Panc1 (cell line): ENCODE measurements at regions not wholly inside any gene's neighbourhood (a gene's known extent, or its start where the extent isn't known, plus 50 kb on each side); places are given as distances from the start of the nearest gene placed in this dataset.
"Not testable (repeated sequence)": the region's sequence is repeated elsewhere in the genome, so short reads cannot be mapped to it uniquely, and the experiment has no call there.

Source experiments
- ATAC-seq: fragments of 200-7000 bp; cut with Tn5 transposase; 2 replicates; pipeline ENCODE4 v1.9.1; 2020; ENCODE audit warnings: mild to moderate bottlenecking, moderate library complexity
- BruUV-seq: library from RNA; stranded (reverse); fragments of 400-500 nt; replicated peaks from 2 replicates; lab custom pipeline; 2021; lab: Mats Ljungman, UMichigan
- CTCF ChIA-PET: fragments of 300-600 bp; sonication (Branson Sonifier 250); formaldehyde crosslinking; loops from one replicate; lab custom pipeline; 2022; ENCODE audit warnings: antibody characterized with exemption; lab: Charles Lee
- POLR2A ChIA-PET: fragments of 300-600 bp; sonication (Branson Sonifier 250); formaldehyde crosslinking; loops from one replicate; lab custom pipeline; 2022; ENCODE audit warnings: antibody characterized with exemption; lab: Charles Lee
- DNase-seq: peaks from one replicate; pipeline ENCODE4 v3.0.0-alpha.2; 2010; ENCODE audit warnings: low read depth, low spot score
- H3K27ac ChIP-seq: 2 replicates; pipeline ENCODE4 v1.5.1; 2011; ENCODE audit warnings: mild to moderate bottlenecking, low read length, inconsistent platforms
- H3K27me3 ChIP-seq: fragments of 200-500 bp; sonication (Bioruptor generic); 2 replicates; pipeline ENCODE4 v1.6.0; 2014; ENCODE audit warnings: low read length, inconsistent platforms; ENCODE audit not compliant: control insufficient read depth, insufficient read depth
- H3K36me3 ChIP-seq: fragments of 200-500 bp; sonication (Bioruptor generic); 2 replicates; pipeline ENCODE4 v1.5.1; 2014; ENCODE audit warnings: inconsistent platforms, mild to moderate bottlenecking, low read length, moderate library complexity; ENCODE audit not compliant: control insufficient read depth, insufficient read depth
- H3K4me1 ChIP-seq: 2 replicates; pipeline ENCODE4 v1.5.1; 2011; ENCODE audit warnings: inconsistent platforms, mild to moderate bottlenecking, low read length, moderate library complexity; ENCODE audit not compliant: control insufficient read depth, insufficient read depth
- H3K4me3 ChIP-seq, 2 experiments: 2 replicates each; pipeline ENCODE4 v1.5.1; 2011 to 2012; ENCODE audit warnings: low read depth in 2 of 2, low read length in 2 of 2, mild to moderate bottlenecking in 2 of 2, inconsistent platforms in 1 of 2, moderate library complexity in 1 of 2
- H3K9me3 ChIP-seq: fragments of 200-500 bp; sonication (Bioruptor generic); 2 replicates; pipeline ENCODE4 v1.5.1; 2014; ENCODE audit warnings: low read depth, mild to moderate bottlenecking, inconsistent platforms, low read length, moderate library complexity; ENCODE audit not compliant: control insufficient read depth, insufficient read depth
- CTCF ChIP-seq: fragments of 450-650 bp; IDR thresholded peaks from 2 replicates; pipeline ENCODE4 v1.5.1; 2017; ENCODE audit warnings: mild to moderate bottlenecking
- POLR2AphosphoS5 ChIP-seq: IDR thresholded peaks from 2 replicates; pipeline ENCODE4 v1.6.1; 2012; ENCODE audit warnings: mild to moderate bottlenecking, low read depth, low read length, moderate library complexity
- REST ChIP-seq, 2 experiments: IDR thresholded peaks; 2 replicates each; pipeline ENCODE4 v1.6.1; 2011 to 2012; ENCODE audit warnings: low read depth in 2 of 2, control low read depth in 1 of 2, low read length in 1 of 2, mild to moderate bottlenecking in 1 of 2, moderate library complexity in 1 of 2; ENCODE audit not compliant: insufficient read depth in 1 of 2
- SIN3A ChIP-seq: IDR thresholded peaks from 2 replicates; pipeline ENCODE4 v1.6.1; 2012; ENCODE audit warnings: low read depth, mild to moderate bottlenecking, low read length, moderate library complexity, borderline replicate concordance; ENCODE audit not compliant: insufficient read depth
- TCF7L2 ChIP-seq: IDR thresholded peaks from 2 replicates; pipeline ENCODE4 v1.6.1; 2011; ENCODE audit warnings: mild to moderate bottlenecking, low read depth, low read length, inconsistent platforms
- in situ Hi-C: cut with HindIII; loops from 2 replicates; pipeline ENCODE4 v1.10.0; 2016; ENCODE audit warnings: low sequenced_read_pairs, low pct_unique_long_range_greater_than_20kb
- intact Hi-C: fragments of 100-400 bp; cut with micrococcal nuclease; formaldehyde crosslinking; loops from one replicate; pipeline ENCODE4 v1.10.0; 2022; ENCODE audit not compliant: unreplicated experiment

- BruUV-seq, result no TSS peak
- DNase-seq (no peak), ATAC-seq (no peak)
- no peaks in the 10 kb centered on the region for H3K4me1 ChIP-seq
- CTCF ChIA-PET, result no interaction called here
- H3K9me3 ChIP-seq, result no peaks in the 10 kb centered on the region
- POLR2A ChIA-PET, result no interaction called here
- no peaks in the 10 kb centered on the region for H3K36me3 ChIP-seq
- no peak overlapping the region for H3K4me3 ChIP-seq
- TF ChIP-seq CTCF (no peak), POLR2AphosphoS5 (no peak), SIN3A (no peak), TCF7L2 (no peak), REST (IDR thresholded peaks at IDR 0.05; ENCODE audit: insufficient read depth in 1 of 2, low read depth in 2 of 2, low read length in 1 of 2) (no peak)
- H3K27ac ChIP-seq, result no peak overlapping the region
- intact Hi-C loops, result no loop called here
- no peaks in the 10 kb centered on the region for H3K27me3 ChIP-seq
- in situ Hi-C loops, result no loop called here
Observed at GRCh38 chr13:99756281-99756680, 215.3 kb downstream of the ZIC5 start.

DNA sequence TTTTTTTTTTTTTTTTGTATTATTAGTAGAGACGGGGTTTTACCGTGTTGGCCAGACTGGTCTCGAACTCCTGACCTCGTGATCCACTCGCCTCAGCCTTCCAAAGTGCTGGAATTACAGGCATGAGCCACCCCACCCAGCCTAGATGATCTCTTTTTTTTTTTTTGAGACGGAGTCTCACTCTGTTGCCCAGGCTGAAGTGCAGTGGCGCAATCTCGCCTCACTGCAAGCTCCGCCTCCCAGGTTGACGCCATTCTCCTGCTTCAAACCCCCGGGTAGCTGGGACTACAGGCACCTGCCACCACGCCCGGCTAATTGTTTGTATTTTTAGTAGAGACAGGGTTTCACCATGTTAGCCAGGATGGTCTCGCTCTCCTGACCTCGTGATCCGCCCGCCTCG, 216.8 kb downstream of the ZIC5 start:
- BruUV-seq, H3K36me3 ChIP-seq, H3K4me1 ChIP-seq, ATAC-seq, H3K9me3 ChIP-seq, DNase-seq, intact Hi-C loops, in situ Hi-C loops, H3K27ac ChIP-seq, H3K27me3 ChIP-seq, H3K4me3 ChIP-seq: not testable (repeated sequence)
- CTCF ChIA-PET, result interaction anchor here (0.6 kb wide), 1 partner anchor 63 kb away, joined by 4 read pairs; no protein-coding TSS in a partner anchor
- POLR2A ChIA-PET, result interaction anchor here (0.6 kb wide), 1 partner anchor 191 kb away, joined by 3 read pairs; no protein-coding TSS in a partner anchor

- Histone ChIP-seq H3K27me3 (no peaks in the 10 kb centered on the region), H3K4me3 (no peak overlapping the region), H3K4me1 (no peaks in the 10 kb centered on the region), H3K9me3 (no peaks in the 10 kb centered on the region), H3K27ac (no peak overlapping the region), H3K36me3 (no peaks in the 10 kb centered on the region)
- DNase-seq (no peak), ATAC-seq (no peak)
- TF ChIP-seq TCF7L2 (no peak), REST (IDR thresholded peaks at IDR 0.05; ENCODE audit: insufficient read depth in 1 of 2, low read depth in 2 of 2, low read length in 1 of 2) (no peak), POLR2AphosphoS5 (no peak), SIN3A (no peak), CTCF (no peak)
- POLR2A ChIA-PET, result no interaction called here
- no TSS peak for BruUV-seq
- intact Hi-C loops, result no loop called here
- CTCF ChIA-PET, result interaction anchor here (0.6 kb wide), 1 partner anchor 284 kb away, joined by 3 read pairs; no protein-coding TSS in a partner anchor
- in situ Hi-C loops, result no loop called here
Observed at GRCh38 chr13:99752373-99752772, 219.2 kb downstream of the ZIC5 start.
